ENCODE measurements at regions not wholly inside any gene's neighbourhood (a gene's known extent, or its start where the extent isn't known, plus 50 kb on each side); places are given as distances from the start of the nearest gene placed in this dataset.

DNA sequence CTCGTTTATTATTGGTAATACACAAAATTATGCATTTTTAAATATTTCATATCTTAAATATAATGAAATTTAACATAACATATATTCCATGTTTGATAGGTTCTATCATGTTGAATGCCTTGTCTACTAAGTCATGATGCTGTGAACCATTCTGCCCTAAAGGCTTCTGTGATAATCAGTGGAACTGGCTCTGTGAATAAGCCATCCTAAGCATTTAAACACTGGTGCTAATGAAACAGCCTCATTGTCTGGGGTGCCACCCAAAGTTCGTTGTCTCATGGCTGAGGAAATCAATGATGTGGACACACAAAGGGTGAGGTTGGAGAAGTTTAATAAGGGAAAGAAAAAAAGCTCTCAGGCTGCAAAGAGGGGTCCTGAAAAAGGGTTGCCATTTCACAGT lies 264.7 kb upstream of the ZRANB2 start:
- TF ChIP-seq EP300 (IDR thresholded peaks at IDR 0.05) (no peak), POLR2A (IDR thresholded peaks at IDR 0.05) (no peak), POLR2AphosphoS5 (IDR thresholded peaks at IDR 0.05) (no peak)
- TF ChIP-seq, protein P1, sequence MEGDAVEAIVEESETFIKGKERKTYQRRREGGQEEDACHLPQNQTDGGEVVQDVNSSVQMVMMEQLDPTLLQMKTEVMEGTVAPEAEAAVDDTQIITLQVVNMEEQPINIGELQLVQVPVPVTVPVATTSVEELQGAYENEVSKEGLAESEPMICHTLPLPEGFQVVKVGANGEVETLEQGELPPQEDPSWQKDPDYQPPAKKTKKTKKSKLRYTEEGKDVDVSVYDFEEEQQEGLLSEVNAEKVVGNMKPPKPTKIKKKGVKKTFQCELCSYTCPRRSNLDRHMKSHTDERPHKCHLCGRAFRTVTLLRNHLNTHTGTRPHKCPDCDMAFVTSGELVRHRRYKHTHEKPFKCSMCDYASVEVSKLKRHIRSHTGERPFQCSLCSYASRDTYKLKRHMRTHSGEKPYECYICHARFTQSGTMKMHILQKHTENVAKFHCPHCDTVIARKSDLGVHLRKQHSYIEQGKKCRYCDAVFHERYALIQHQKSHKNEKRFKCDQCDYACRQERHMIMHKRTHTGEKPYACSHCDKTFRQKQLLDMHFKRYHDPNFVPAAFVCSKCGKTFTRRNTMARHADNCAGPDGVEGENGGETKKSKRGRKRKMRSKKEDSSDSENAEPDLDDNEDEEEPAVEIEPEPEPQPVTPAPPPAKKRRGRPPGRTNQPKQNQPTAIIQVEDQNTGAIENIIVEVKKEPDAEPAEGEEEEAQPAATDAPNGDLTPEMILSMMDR (IDR thresholded peaks at IDR 0.05) = no peak
- 66% methylated on average over 2 of the region's 2 CpGs for whole genome bisulfite sequencing
- DNase-seq (ENCODE audit: low spot score in 2 of 2) = no peak
- Histone ChIP-seq H3K4me3 (no peak overlapping the region), H3K27me3 (no peaks in the 10 kb centered on the region), H3K27ac (no peak overlapping the region), H3K4me1 (no peaks in the 10 kb centered on the region), H3K36me3 (no peaks in the 10 kb centered on the region), H3K9me3 (no peaks in the 10 kb centered on the region)

DNA sequence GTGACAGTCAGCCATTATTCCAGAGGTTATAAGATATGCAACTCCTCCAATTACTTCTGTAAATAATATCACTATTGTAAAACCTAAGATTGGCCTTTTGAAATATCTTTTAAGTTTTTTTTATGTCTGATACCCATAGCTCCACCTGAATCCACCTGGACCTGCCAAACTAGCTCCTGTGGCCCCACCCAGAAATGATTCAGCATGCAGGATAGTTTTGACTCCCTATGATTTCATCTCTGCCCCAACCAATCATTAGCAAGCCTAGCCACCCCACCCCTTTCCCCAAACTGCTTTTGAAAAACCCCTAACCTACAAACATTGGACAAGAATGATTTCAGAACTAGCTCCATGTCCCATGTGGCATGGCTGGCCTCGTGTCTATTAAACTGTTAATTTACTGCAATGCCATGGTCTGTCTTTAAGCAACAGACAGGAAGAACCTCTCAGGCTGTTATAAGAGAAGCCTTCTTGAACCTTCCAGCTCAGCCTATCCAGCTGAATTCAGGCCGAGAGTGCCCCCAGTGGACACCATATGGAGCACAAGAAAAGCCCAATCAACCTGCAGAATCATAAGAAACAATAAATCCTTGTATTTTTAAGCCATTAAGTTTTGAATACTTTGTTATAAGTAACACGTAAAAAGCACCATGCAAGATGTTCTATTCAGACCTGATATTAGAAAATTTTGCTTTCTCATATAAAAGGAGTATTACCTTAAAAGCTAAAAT lies 263.0 kb upstream of the ZRANB2 start:
- H3K27me3 ChIP-seq = no peaks in the 10 kb centered on the region
- no peaks in the 10 kb centered on the region for H3K4me1 ChIP-seq
- H3K9me3 ChIP-seq = peaks cover 8% of the 10 kb centered on the region
- WGBS = 70% methylated on average over 3 of the region's 3 CpGs
- no peak for TF ChIP-seq EP300 (IDR thresholded peaks at IDR 0.05)
- no peak for TF ChIP-seq POLR2AphosphoS5 (IDR thresholded peaks at IDR 0.05)
- TF ChIP-seq POLR2A (IDR thresholded peaks at IDR 0.05) = no peak
- TF ChIP-seq, protein P1 (IDR thresholded peaks at IDR 0.05) = no peak
- no peak for DNase-seq (ENCODE audit: low spot score in 2 of 2)
- H3K36me3 ChIP-seq = no peaks in the 10 kb centered on the region
- H3K27ac ChIP-seq = no peak overlapping the region
- H3K4me3 ChIP-seq = no peak overlapping the region

DNA sequence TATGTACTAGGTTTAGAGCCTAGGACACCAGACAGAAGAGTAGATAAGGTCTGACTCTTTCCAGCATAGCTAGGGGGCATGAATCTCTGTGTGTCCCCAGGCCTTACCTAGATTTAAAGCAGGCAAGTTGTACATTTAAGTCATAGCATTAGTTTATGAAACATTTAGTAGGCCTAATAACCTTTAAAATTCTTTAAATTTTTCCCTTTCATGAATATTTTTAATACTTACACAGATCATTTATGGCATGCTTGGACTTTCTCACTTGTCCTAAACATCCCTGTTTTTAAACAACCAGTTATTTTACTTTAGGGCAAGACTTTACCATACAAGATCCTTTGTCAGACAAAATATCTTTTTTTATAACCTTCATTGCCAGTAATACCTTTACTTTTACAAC lies 258.4 kb upstream of the ZRANB2 start:
- Histone ChIP-seq H3K9me3 (peaks cover 8% of the 10 kb centered on the region), H3K27me3 (no peaks in the 10 kb centered on the region), H3K4me3 (no peak overlapping the region), H3K27ac (no peak overlapping the region), H3K4me1 (no peaks in the 10 kb centered on the region), H3K36me3 (no peaks in the 10 kb centered on the region)
- no peak for TF ChIP-seq POLR2A (IDR thresholded peaks at IDR 0.05)
- TF ChIP-seq, protein P1 (IDR thresholded peaks at IDR 0.05) = no peak
- no peak for TF ChIP-seq POLR2AphosphoS5 (IDR thresholded peaks at IDR 0.05)
- TF ChIP-seq EP300 (IDR thresholded peaks at IDR 0.05) = no peak
- no peak for DNase-seq (ENCODE audit: low spot score in 2 of 2)

DNA sequence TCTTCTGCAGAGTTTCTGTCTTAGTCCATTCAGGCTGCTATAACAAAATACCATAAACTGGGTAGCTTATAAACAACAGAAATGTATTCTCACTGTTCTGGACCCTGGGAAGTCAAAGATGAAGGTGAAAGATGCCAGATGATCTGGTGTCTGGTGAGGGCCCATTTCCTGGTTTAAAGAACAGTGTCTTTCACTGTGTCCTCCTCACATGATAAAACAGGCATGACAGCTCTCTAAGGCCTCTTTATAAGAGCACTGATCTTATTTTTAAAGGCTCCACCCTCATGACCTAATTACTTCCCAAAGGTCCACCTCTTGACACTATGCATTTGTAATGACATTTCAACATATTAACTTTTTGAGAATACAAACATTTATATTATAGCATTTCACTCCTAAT lies 250.2 kb upstream of the ZRANB2 start:
- H3K4me3 ChIP-seq = no peak overlapping the region
- no peaks in the 10 kb centered on the region for H3K36me3 ChIP-seq
- TF ChIP-seq EP300 (IDR thresholded peaks at IDR 0.05) (no peak), POLR2AphosphoS5 (IDR thresholded peaks at IDR 0.05) (no peak), POLR2A (IDR thresholded peaks at IDR 0.05) (no peak)
- TF ChIP-seq, protein P1 (IDR thresholded peaks at IDR 0.05) = no peak
- no peak overlapping the region for H3K27ac ChIP-seq
- no peaks in the 10 kb centered on the region for H3K9me3 ChIP-seq
- no peaks in the 10 kb centered on the region for H3K4me1 ChIP-seq
- no peaks in the 10 kb centered on the region for H3K27me3 ChIP-seq
- no peak for DNase-seq (ENCODE audit: low spot score in 2 of 2)

DNA sequence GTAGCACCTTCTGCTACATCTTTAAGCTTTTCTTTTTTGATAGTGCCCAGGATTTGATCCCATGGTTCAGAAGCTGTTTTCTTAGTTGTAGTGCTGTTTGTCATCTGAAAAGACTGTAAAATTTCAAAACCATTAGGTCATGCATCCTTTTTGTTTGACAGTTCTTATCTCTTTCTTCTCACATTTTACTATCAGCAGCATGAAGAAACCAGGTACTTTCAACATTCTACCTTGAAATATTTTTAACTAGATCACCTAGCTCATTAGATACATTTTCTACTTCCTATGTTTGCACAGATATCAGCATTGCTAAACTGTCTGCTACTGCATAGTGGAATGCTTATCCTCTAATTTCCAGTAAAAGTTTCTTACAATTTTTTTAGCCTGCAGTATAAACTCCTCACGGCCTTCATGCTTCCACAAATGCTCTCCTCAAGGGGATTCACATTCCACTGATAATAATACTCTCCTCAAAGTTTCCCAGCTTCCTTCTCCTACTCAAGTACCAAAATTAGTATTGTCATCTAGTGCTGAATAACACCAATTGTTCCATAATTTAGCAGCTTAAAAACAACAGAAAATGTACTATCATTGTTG lies 243.9 kb upstream of the ZRANB2 start:
- no peak overlapping the region for H3K27ac ChIP-seq
- TF ChIP-seq, protein P1 (IDR thresholded peaks at IDR 0.05) = no peak
- no peak for TF ChIP-seq POLR2A (IDR thresholded peaks at IDR 0.05)
- no peak for TF ChIP-seq POLR2AphosphoS5 (IDR thresholded peaks at IDR 0.05)
- no peak for TF ChIP-seq EP300 (IDR thresholded peaks at IDR 0.05)
- 32% methylated on average over 1 of the region's 1 CpG for WGBS
- no peaks in the 10 kb centered on the region for H3K9me3 ChIP-seq
- H3K27me3 ChIP-seq = no peaks in the 10 kb centered on the region
- DNase-seq (ENCODE audit: low spot score in 2 of 2) = no peak
- no peaks in the 10 kb centered on the region for H3K36me3 ChIP-seq
- no peaks in the 10 kb centered on the region for H3K4me1 ChIP-seq
- no peak overlapping the region for H3K4me3 ChIP-seq
